K562 (cell line): ENCODE measurements at regions not wholly inside any gene's neighbourhood (a gene's known extent, or its start where the extent isn't known, plus 50 kb on each side); places are given as distances from the start of the nearest gene placed in this dataset.

ENCODE experiments used
- MGA ChIP-seq: fragments of 450-650 bp; IDR thresholded peaks from 2 replicates; pipeline ENCODE4 v1.6.1; 2016; ENCODE audit warnings: mild to moderate bottlenecking, moderate library complexity

- 0 out of 2 replicates have a peak, but pooled peaks have one; percentile 8 for TF ChIP-seq MGA
Measured at GRCh38 chr12:132438726-132439125, 51.2 kb upstream of the FBRSL1 start (continued).
